Esophagus squamous epithelium (tissue), 4 donors: ENCODE measurements at regions not wholly inside any gene's neighbourhood (a gene's known extent, or its start where the extent isn't known, plus 50 kb on each side); places are given as distances from the start of the nearest gene placed in this dataset.

ENCODE experiments used
- POLR2A ChIP-seq, 4 donors: fragments of 450-650 bp; IDR thresholded peaks; one replicate each; pipeline ENCODE4 v1.6.1; 2017; ENCODE audit warnings: antibody characterized with exemption in 4 of 4, mild to moderate bottlenecking in 4 of 4, moderate library complexity in 3 of 4
- TF ChIP-seq, protein P1 (sequence below), 6 experiments: fragments of 450-650 bp in 4 of 6; fragments of 200-600 bp in 2 of 6; sonication (generic) in 2 of 6; IDR thresholded peaks; one replicate each; pipeline ENCODE4 v1.5.1; 2016 to 2019; ENCODE audit warnings: antibody characterized with exemption in 6 of 6, mild to moderate bottlenecking in 4 of 6, moderate library complexity in 4 of 6

DNA sequence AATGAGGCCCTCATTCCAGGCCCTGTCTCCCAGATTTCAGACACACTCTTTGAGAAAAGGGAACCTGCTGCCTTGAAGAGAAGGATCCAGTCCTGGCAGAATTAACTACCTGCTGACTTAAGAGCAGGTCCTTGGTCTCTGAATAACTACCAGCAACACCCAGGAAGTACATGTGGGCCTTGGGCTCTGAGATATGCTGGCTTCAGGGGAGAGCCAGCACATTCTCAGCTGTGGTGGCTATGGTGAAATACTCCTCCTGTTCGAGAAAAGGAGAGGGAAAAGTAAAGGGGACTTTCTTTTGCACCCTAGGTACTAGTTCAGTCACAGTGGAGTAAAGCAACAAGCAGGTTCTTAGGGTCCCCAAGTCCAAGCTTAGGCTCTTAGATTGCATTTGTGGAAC lies 120.0 kb downstream of the HMHB1 start:
- TF ChIP-seq, protein P1, sequence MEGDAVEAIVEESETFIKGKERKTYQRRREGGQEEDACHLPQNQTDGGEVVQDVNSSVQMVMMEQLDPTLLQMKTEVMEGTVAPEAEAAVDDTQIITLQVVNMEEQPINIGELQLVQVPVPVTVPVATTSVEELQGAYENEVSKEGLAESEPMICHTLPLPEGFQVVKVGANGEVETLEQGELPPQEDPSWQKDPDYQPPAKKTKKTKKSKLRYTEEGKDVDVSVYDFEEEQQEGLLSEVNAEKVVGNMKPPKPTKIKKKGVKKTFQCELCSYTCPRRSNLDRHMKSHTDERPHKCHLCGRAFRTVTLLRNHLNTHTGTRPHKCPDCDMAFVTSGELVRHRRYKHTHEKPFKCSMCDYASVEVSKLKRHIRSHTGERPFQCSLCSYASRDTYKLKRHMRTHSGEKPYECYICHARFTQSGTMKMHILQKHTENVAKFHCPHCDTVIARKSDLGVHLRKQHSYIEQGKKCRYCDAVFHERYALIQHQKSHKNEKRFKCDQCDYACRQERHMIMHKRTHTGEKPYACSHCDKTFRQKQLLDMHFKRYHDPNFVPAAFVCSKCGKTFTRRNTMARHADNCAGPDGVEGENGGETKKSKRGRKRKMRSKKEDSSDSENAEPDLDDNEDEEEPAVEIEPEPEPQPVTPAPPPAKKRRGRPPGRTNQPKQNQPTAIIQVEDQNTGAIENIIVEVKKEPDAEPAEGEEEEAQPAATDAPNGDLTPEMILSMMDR (IDR thresholded peaks at IDR 0.05): no peak
- TF ChIP-seq POLR2A (IDR thresholded peaks at IDR 0.05): no peak
